ENCODE measurements at regions not wholly inside any gene's neighbourhood (a gene's known extent, or its start where the extent isn't known, plus 50 kb on each side); places are given as distances from the start of the nearest gene placed in this dataset.

- TF ChIP-seq CTCF (IDR thresholded peaks at IDR 0.05; ENCODE audit: unreplicated experiment), result no peak
- H3K27ac Mint-ChIP-seq (ENCODE audit: low read depth, unreplicated experiment), result no peak overlapping the region
- no peak overlapping the region for H3K4me3 Mint-ChIP-seq (ENCODE audit: unreplicated experiment)
- CTCF ChIA-PET, result interaction anchor here (1.7 kb wide), 1 partner anchor 71 kb away, joined by 7 read pairs; no protein-coding TSS in a partner anchor
- POLR2A ChIA-PET, result no interaction called here
- no peaks in the 10 kb centered on the region for H3K4me1 Mint-ChIP-seq (ENCODE audit: insufficient read depth, unreplicated experiment)
- no peaks in the 10 kb centered on the region for H3K36me3 Mint-ChIP-seq (ENCODE audit: insufficient read depth, unreplicated experiment)
- no peak for DNase-seq (ENCODE audit: unreplicated experiment)
- intact Hi-C loops (cut with micrococcal nuclease), result loop anchor here (10.0 kb wide), 1 partner anchor 134 kb away; no protein-coding TSS in a partner anchor
- BruUV-seq (replicated peaks), result no TSS peak
- H3K9me3 Mint-ChIP-seq (ENCODE audit: unreplicated experiment), result no peaks in the 10 kb centered on the region
- H3K27me3 Mint-ChIP-seq (ENCODE audit: insufficient read depth, unreplicated experiment), result no peaks in the 10 kb centered on the region
Observed at GRCh38 chr18:11380968-11381367, 228.4 kb upstream of the SLC35G4 start.

- ChIA-PET POLR2A (no interaction called here), CTCF (interaction anchor here (1.4 to 1.7 kb wide), 2 partner anchors 11 to 69 kb away, joined by 3 to 7 read pairs; no protein-coding TSS in a partner anchor)
- Mint-ChIP-seq H3K4me3 (ENCODE audit: unreplicated experiment) (no peak overlapping the region), H3K4me1 (ENCODE audit: insufficient read depth, unreplicated experiment) (no peaks in the 10 kb centered on the region), H3K36me3 (ENCODE audit: insufficient read depth, unreplicated experiment) (no peaks in the 10 kb centered on the region), H3K9me3 (ENCODE audit: unreplicated experiment) (no peaks in the 10 kb centered on the region), H3K27me3 (ENCODE audit: insufficient read depth, unreplicated experiment) (peaks cover 5% of the 10 kb centered on the region), H3K27ac (ENCODE audit: low read depth, unreplicated experiment) (no peak overlapping the region)
- no peak for DNase-seq (ENCODE audit: unreplicated experiment)
- BruUV-seq (replicated peaks), result no TSS peak
- intact Hi-C loops (cut with micrococcal nuclease), result loop anchor here (10.0 kb wide), 1 partner anchor 135 kb away; no protein-coding TSS in a partner anchor
- TF ChIP-seq CTCF (IDR thresholded peaks at IDR 0.05; ENCODE audit: unreplicated experiment), result no peak
Observed at GRCh38 chr18:11379660-11380059, 229.7 kb upstream of the SLC35G4 start.

GRCh38 chr18:11377766-11378540 lies 228.6 kb upstream of the PIEZO2 start:
- Mint-ChIP-seq H3K4me3 (ENCODE audit: unreplicated experiment) (no peak overlapping the region), H3K36me3 (ENCODE audit: insufficient read depth, unreplicated experiment) (no peaks in the 10 kb centered on the region), H3K4me1 (ENCODE audit: insufficient read depth, unreplicated experiment) (no peaks in the 10 kb centered on the region), H3K27ac (ENCODE audit: low read depth, unreplicated experiment) (no peak overlapping the region), H3K27me3 (ENCODE audit: insufficient read depth, unreplicated experiment) (peaks cover 15% of the 10 kb centered on the region), H3K9me3 (ENCODE audit: unreplicated experiment) (no peaks in the 10 kb centered on the region)
- ChIA-PET CTCF (interaction anchor here (0.6 kb wide), 2 partner anchors 76 to 716 kb away, joined by 3 to 6 read pairs; no protein-coding TSS in a partner anchor), POLR2A (interaction anchor here (0.5 kb wide), 1 partner anchor 649 kb away, joined by 3 read pairs; no protein-coding TSS in a partner anchor)
- no TSS peak for BruUV-seq (replicated peaks)
- TF ChIP-seq CTCF (IDR thresholded peaks at IDR 0.05; ENCODE audit: unreplicated experiment), result no peak
- DNase-seq (ENCODE audit: unreplicated experiment), result no peak
- intact Hi-C loops (cut with micrococcal nuclease), result no loop called here

- ChIA-PET POLR2A (interaction anchor here (1.0 kb wide), 1 partner anchor 75 kb away, joined by 5 read pairs; no protein-coding TSS in a partner anchor), CTCF (no interaction called here)
- Mint-ChIP-seq H3K36me3 (ENCODE audit: insufficient read depth, unreplicated experiment) (no peaks in the 10 kb centered on the region), H3K27me3 (ENCODE audit: insufficient read depth, unreplicated experiment) (peaks cover 15% of the 10 kb centered on the region), H3K27ac (ENCODE audit: low read depth, unreplicated experiment) (no peak overlapping the region), H3K4me3 (ENCODE audit: unreplicated experiment) (no peak overlapping the region), H3K4me1 (ENCODE audit: insufficient read depth, unreplicated experiment) (no peaks in the 10 kb centered on the region), H3K9me3 (ENCODE audit: unreplicated experiment) (no peaks in the 10 kb centered on the region)
- TF ChIP-seq CTCF (IDR thresholded peaks at IDR 0.05; ENCODE audit: unreplicated experiment), result no peak
- BruUV-seq (replicated peaks), result no TSS peak
- intact Hi-C loops (cut with micrococcal nuclease), result no loop called here
- no peak for DNase-seq (ENCODE audit: unreplicated experiment)
Observed at GRCh38 chr18:11372163-11372562, 222.8 kb upstream of the PIEZO2 start.

Data from MCF 10A (cell line).